ENCODE measurements at regions not wholly inside any gene's neighbourhood (a gene's known extent, or its start where the extent isn't known, plus 50 kb on each side); places are given as distances from the start of the nearest gene placed in this dataset.

DNA sequence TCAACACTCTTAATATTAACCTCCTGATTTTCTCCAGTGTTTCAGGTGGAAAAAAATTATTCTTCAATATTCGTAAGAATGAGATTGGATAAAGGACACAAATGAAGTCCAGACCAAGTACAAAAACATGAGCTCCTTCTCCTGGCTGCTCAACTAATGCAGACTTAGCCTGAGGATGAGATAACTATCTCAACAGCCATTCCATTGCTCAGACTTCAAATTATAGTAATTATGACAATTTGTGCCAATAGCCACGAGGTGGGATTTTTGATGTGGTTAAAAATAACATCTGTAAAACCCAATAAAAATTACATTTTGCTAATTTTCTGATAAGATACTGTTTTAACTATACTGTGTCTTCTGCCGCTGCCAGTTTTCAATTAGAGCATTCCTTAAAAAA is 323.6 kb downstream of the SOX2 start:
- TF ChIP-seq POLR2A (IDR thresholded peaks at IDR 0.05; ENCODE audit: low read depth, low read length): no peak
- TF ChIP-seq, protein P1, sequence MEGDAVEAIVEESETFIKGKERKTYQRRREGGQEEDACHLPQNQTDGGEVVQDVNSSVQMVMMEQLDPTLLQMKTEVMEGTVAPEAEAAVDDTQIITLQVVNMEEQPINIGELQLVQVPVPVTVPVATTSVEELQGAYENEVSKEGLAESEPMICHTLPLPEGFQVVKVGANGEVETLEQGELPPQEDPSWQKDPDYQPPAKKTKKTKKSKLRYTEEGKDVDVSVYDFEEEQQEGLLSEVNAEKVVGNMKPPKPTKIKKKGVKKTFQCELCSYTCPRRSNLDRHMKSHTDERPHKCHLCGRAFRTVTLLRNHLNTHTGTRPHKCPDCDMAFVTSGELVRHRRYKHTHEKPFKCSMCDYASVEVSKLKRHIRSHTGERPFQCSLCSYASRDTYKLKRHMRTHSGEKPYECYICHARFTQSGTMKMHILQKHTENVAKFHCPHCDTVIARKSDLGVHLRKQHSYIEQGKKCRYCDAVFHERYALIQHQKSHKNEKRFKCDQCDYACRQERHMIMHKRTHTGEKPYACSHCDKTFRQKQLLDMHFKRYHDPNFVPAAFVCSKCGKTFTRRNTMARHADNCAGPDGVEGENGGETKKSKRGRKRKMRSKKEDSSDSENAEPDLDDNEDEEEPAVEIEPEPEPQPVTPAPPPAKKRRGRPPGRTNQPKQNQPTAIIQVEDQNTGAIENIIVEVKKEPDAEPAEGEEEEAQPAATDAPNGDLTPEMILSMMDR (conservative IDR thresholded peaks at IDR 0.05; ENCODE audit: low read depth, low read length): no peak
- TF ChIP-seq RCOR1 (IDR thresholded peaks at IDR 0.05; ENCODE audit: insufficient replicate concordance, low read length): no peak
- no peak for TF ChIP-seq SMC3 (IDR thresholded peaks at IDR 0.05; ENCODE audit: low read depth, low read length)
- TF ChIP-seq, protein P2, sequence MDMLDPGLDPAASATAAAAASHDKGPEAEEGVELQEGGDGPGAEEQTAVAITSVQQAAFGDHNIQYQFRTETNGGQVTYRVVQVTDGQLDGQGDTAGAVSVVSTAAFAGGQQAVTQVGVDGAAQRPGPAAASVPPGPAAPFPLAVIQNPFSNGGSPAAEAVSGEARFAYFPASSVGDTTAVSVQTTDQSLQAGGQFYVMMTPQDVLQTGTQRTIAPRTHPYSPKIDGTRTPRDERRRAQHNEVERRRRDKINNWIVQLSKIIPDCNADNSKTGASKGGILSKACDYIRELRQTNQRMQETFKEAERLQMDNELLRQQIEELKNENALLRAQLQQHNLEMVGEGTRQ (IDR thresholded peaks at IDR 0.05; ENCODE audit: low read depth, low read length): no peak
- TF ChIP-seq FOS (IDR thresholded peaks at IDR 0.05; ENCODE audit: low read depth, low read length): no peak
- TF ChIP-seq, protein P3, sequence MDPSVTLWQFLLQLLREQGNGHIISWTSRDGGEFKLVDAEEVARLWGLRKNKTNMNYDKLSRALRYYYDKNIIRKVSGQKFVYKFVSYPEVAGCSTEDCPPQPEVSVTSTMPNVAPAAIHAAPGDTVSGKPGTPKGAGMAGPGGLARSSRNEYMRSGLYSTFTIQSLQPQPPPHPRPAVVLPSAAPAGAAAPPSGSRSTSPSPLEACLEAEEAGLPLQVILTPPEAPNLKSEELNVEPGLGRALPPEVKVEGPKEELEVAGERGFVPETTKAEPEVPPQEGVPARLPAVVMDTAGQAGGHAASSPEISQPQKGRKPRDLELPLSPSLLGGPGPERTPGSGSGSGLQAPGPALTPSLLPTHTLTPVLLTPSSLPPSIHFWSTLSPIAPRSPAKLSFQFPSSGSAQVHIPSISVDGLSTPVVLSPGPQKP (IDR thresholded peaks at IDR 0.05; ENCODE audit: borderline replicate concordance, low read depth, low read length): no peak
- TF ChIP-seq MAZ (IDR thresholded peaks at IDR 0.05; ENCODE audit: borderline replicate concordance, low read depth, low read length): no peak
- no peak for TF ChIP-seq RAD21 (IDR thresholded peaks at IDR 0.05; ENCODE audit: low read length)
- TF ChIP-seq BHLHE40 (IDR thresholded peaks at IDR 0.05; ENCODE audit: low read depth, low read length): no peak
- TF ChIP-seq RFX5 (IDR thresholded peaks at IDR 0.05; ENCODE audit: low read depth, low read length): no peak
- TF ChIP-seq CEBPB (IDR thresholded peaks at IDR 0.05; ENCODE audit: low read depth, low read length): no peak
- TF ChIP-seq MXI1 (IDR thresholded peaks at IDR 0.05; ENCODE audit: borderline replicate concordance, low read depth, low read length): no peak
- no peak for TF ChIP-seq CHD1 (IDR thresholded peaks at IDR 0.05; ENCODE audit: low read depth, low read length)
